H1 (cell line): ENCODE measurements at regions not wholly inside any gene's neighbourhood (a gene's known extent, or its start where the extent isn't known, plus 50 kb on each side); places are given as distances from the start of the nearest gene placed in this dataset.

Experiments used
- CTCF ChIA-PET: fragments of 300-600 bp; sonication (Branson Sonifier 250); formaldehyde crosslinking; loops from one replicate; lab custom pipeline; 2021; ENCODE audit not compliant: partially characterized antibody; lab: Charles Lee
- POLR2A ChIA-PET: fragments of 300-600 bp; sonication (Branson Sonifier 250); formaldehyde crosslinking; loops from one replicate; lab custom pipeline; 2021; ENCODE audit warnings: inconsistent platforms; ENCODE audit not compliant: partially characterized antibody; lab: Charles Lee
- DNase-seq, 2 experiments: peaks; one replicate each; pipeline versions ENCODE4 v3.0.0 to v3.0.0-alpha.2; 2010 to 2022; ENCODE audit warnings: low spot score in 2 of 2, low read depth in 1 of 2, mixed read lengths in 1 of 2
- FAIRE-seq: peaks from 2 replicates; lab custom pipeline; 2011; peaks lifted over from hg19 to GRCh38; lab: Jason Lieb, UNC
- H2AFZ ChIP-seq: 2 replicates; pipeline ENCODE4 v1.8.1; 2012; ENCODE audit warnings: low read length, inconsistent platforms
- H2AK5ac ChIP-seq: 2 replicates; pipeline ENCODE4 v1.6.1; 2013; ENCODE audit warnings: low read depth, low read length
- H2BK120ac ChIP-seq: replicated peaks from 2 replicates; pipeline ENCODE3; 2013; ENCODE audit warnings: low read depth, low read length, inconsistent platforms
- H2BK12ac ChIP-seq: 2 replicates; pipeline ENCODE4 v1.6.1; 2013; ENCODE audit warnings: low read depth, low read length
- H2BK15ac ChIP-seq: 2 replicates; pipeline ENCODE4 v1.6.1; 2013; ENCODE audit warnings: low read length
- H2BK20ac ChIP-seq: 2 replicates; pipeline ENCODE4 v1.6.1; 2013; ENCODE audit warnings: low read length
- H2BK5ac ChIP-seq: 2 replicates; pipeline ENCODE4 v1.6.1; 2013; ENCODE audit warnings: low read depth, low read length
- H3K14ac ChIP-seq: 2 replicates; pipeline ENCODE4 v1.6.1; 2013; ENCODE audit warnings: inconsistent platforms; ENCODE audit not compliant: insufficient read length
- H3K18ac ChIP-seq: 2 replicates; pipeline ENCODE4 v1.6.1; 2013; ENCODE audit warnings: low read length; ENCODE audit errors: extremely low read depth
- H3K23ac ChIP-seq: 2 replicates; pipeline ENCODE4 v1.6.1; 2013; ENCODE audit warnings: inconsistent platforms; ENCODE audit not compliant: insufficient read length
- H3K23me2 ChIP-seq: 2 replicates; pipeline ENCODE4 v1.6.1; 2013; ENCODE audit warnings: low read depth, low read length
- H3K27ac ChIP-seq: 2 replicates; pipeline ENCODE4 v1.6.1; 2011; ENCODE audit warnings: low read depth, low read length, inconsistent platforms
- H3K27me3 ChIP-seq, 4 experiments: replicated peaks in 1 of 4; 1 replicate in 1 of 4; 2 replicates in 3 of 4; pipeline versions ENCODE4 v1.6.1 to v1.8.1; 2011 to 2013; ENCODE audit warnings: low read length in 3 of 4, mild to moderate bottlenecking in 3 of 4, inconsistent platforms in 2 of 4, mixed read lengths in 2 of 4, moderate library complexity in 1 of 4; ENCODE audit not compliant: control insufficient read depth in 3 of 4, insufficient read depth in 3 of 4; ENCODE audit errors: extremely low read depth in 1 of 4
- H3K36me3 ChIP-seq, 4 experiments: 2 replicates each; pipeline versions ENCODE4 v1.6.1 to v1.8.1; 2011 to 2013; ENCODE audit warnings: mild to moderate bottlenecking in 4 of 4, low read length in 3 of 4, moderate library complexity in 2 of 4, control low read depth in 1 of 4, inconsistent platforms in 1 of 4; ENCODE audit not compliant: insufficient read depth in 4 of 4, control insufficient read depth in 2 of 4
- H3K4ac ChIP-seq: replicated peaks from 2 replicates; pipeline ENCODE3; 2013; ENCODE audit warnings: low read length, low read depth, mixed read lengths, inconsistent platforms; ENCODE audit not compliant: insufficient read length
- H3K4me1 ChIP-seq, 4 experiments: replicated peaks in 1 of 4; 1 replicate in 1 of 4; 2 replicates in 3 of 4; pipeline versions ENCODE4 v1.6.1 to v1.8.1; 2011 to 2013; ENCODE audit warnings: low read length in 3 of 4, inconsistent platforms in 2 of 4, mixed read lengths in 1 of 4; ENCODE audit not compliant: insufficient read depth in 4 of 4, control insufficient read depth in 3 of 4
- H3K4me2 ChIP-seq, 2 experiments: 2 replicates each; pipeline versions ENCODE4 v1.6.1 to v1.8.1; 2011 to 2013; ENCODE audit warnings: low read depth in 2 of 2, low read length in 2 of 2, control low read depth in 1 of 2, inconsistent platforms in 1 of 2, mild to moderate bottlenecking in 1 of 2; ENCODE audit not compliant: insufficient read depth in 1 of 2
- H3K4me3 ChIP-seq, 4 experiments: fragments of 200-600, 300-600 bp in 1 of 4; sonication (generic), shearing (Covaris generic), sonication (Bioruptor Twin) in 1 of 4; 2 replicates each; pipeline versions ENCODE4 v1.5.1 to v1.8.1; 2011 to 2016; ENCODE audit warnings: low read length in 4 of 4, low read depth in 3 of 4, control low read depth in 2 of 4, inconsistent platforms in 2 of 4, mild to moderate bottlenecking in 2 of 4, mixed read lengths in 1 of 4, moderate library complexity in 1 of 4; ENCODE audit not compliant: insufficient read depth in 2 of 4; ENCODE audit errors: extremely low read depth in 1 of 4
- H3K56ac ChIP-seq: replicated peaks from 2 replicates; pipeline ENCODE3; 2013; ENCODE audit warnings: low read depth, mild to moderate bottlenecking, mixed read lengths, low read length, inconsistent platforms; ENCODE audit not compliant: insufficient read length
- H3K79me1 ChIP-seq: 2 replicates; pipeline ENCODE4 v1.6.1; 2013; ENCODE audit warnings: low read depth, low read length, control low read depth
- H3K79me2 ChIP-seq, 2 experiments: 2 replicates each; pipeline versions ENCODE4 v1.6.1 to v1.8.1; 2012 to 2013; ENCODE audit warnings: low read length in 2 of 2, mild to moderate bottlenecking in 2 of 2, inconsistent platforms in 1 of 2; ENCODE audit not compliant: insufficient read depth in 2 of 2, control insufficient read depth in 1 of 2
- H3K9ac ChIP-seq, 4 experiments: replicated peaks in 1 of 4; 1 replicate in 1 of 4; 2 replicates in 3 of 4; pipeline versions ENCODE4 v1.6.1 to v1.8.1; 2011 to 2013; ENCODE audit warnings: low read depth in 3 of 4, low read length in 3 of 4, control low read depth in 2 of 4, mild to moderate bottlenecking in 2 of 4, moderate library complexity in 2 of 4, inconsistent platforms in 1 of 4; ENCODE audit errors: extremely low read depth in 1 of 4
- H3K9me3 ChIP-seq, 2 experiments: 2 replicates each; pipeline versions ENCODE4 v1.6.1 to v1.8.1; 2012 to 2013; ENCODE audit warnings: mild to moderate bottlenecking in 2 of 2, moderate library complexity in 2 of 2, control low read depth in 1 of 2, inconsistent platforms in 1 of 2, low read depth in 1 of 2, low read length in 1 of 2, mixed read lengths in 1 of 2; ENCODE audit not compliant: insufficient read depth in 2 of 2
- H4K20me1 ChIP-seq, 2 experiments: replicated peaks in 1 of 2; 2 replicates each; pipeline versions ENCODE3 to v1.8.1; 2011 to 2013; ENCODE audit warnings: inconsistent platforms in 2 of 2, low read length in 2 of 2, mild to moderate bottlenecking in 1 of 2; ENCODE audit not compliant: insufficient read depth in 2 of 2, control insufficient read depth in 1 of 2
- H4K5ac ChIP-seq: 2 replicates; pipeline ENCODE4 v1.6.1; 2013; ENCODE audit warnings: low read length, low read depth, mixed read lengths, inconsistent platforms; ENCODE audit not compliant: insufficient read length
- H4K8ac ChIP-seq: 2 replicates; pipeline ENCODE4 v1.8.0; 2013; ENCODE audit warnings: mild to moderate bottlenecking, moderate library complexity, low read length, inconsistent platforms; ENCODE audit not compliant: insufficient read depth; ENCODE audit errors: extremely low read depth
- H4K91ac ChIP-seq: replicated peaks from 2 replicates; pipeline ENCODE3; 2013; ENCODE audit warnings: low read length, mixed read lengths, inconsistent platforms; ENCODE audit not compliant: insufficient read length
- BACH1 ChIP-seq: IDR thresholded peaks from 2 replicates; pipeline ENCODE4 v1.6.1; 2012; ENCODE audit warnings: low read length, improper control_type of control experiment
- CREB1 ChIP-seq: IDR thresholded peaks from 2 replicates; pipeline ENCODE4 v1.6.1; 2012; ENCODE audit warnings: inconsistent platforms
- CTCF ChIP-seq, 3 experiments: IDR thresholded peaks; 1 replicate in 2 of 3; 2 replicates in 1 of 3; pipeline versions ENCODE4 v1.5.1 to v1.6.1; 2011; ENCODE audit warnings: low read length in 3 of 3, mild to moderate bottlenecking in 3 of 3, inconsistent platforms in 2 of 3, low read depth in 1 of 3, moderate library complexity in 1 of 3; ENCODE audit not compliant: insufficient read depth in 1 of 3; ENCODE audit errors: control extremely low read depth in 1 of 3
- E2F6 ChIP-seq: IDR thresholded peaks from 2 replicates; pipeline ENCODE4 v1.6.1; 2012; ENCODE audit warnings: inconsistent platforms
- EP300 ChIP-seq, 2 experiments: IDR thresholded peaks; 1 replicate in 1 of 2; 2 replicates in 1 of 2; pipeline ENCODE4 v1.6.1; 2011 to 2012; ENCODE audit warnings: low read depth in 2 of 2, low read length in 2 of 2, mild to moderate bottlenecking in 2 of 2, borderline replicate concordance in 1 of 2, inconsistent platforms in 1 of 2, moderate library complexity in 1 of 2
- YY1 ChIP-seq: IDR thresholded peaks from 2 replicates; pipeline ENCODE4 v1.6.1; 2011; ENCODE audit warnings: low read depth, mild to moderate bottlenecking, low read length
- WGBS, 2 experiments: shearing (Covaris generic) in 1 of 2; methylation state at CpG; one replicate each; pipeline versions ENCODE4 v1.1.6 to v1.1.7; 2013 to 2015; ENCODE audit warnings: low lambda C conversion rate in 2 of 2, mixed read lengths in 2 of 2, inconsistent platforms in 1 of 2, low coverage in 1 of 2, missing lambda C conversion rate in 1 of 2; ENCODE audit not compliant: insufficient replicate concordance in 2 of 2, insufficient coverage in 1 of 2, insufficient read length in 1 of 2; ENCODE audit errors: extremely low coverage in 1 of 2, missing lambda C conversion rate in 1 of 2; 5-methylcytosine and 5-hydroxymethylcytosine counted together

GRCh38 chrX:111624169-111624568 lies 56.8 kb upstream of the ALG13 start:
- CTCF ChIA-PET, result no interaction called here
- DNase-seq, result no peak
- no peak overlapping the region for H4K8ac ChIP-seq
- H3K4me3 ChIP-seq, result no peak overlapping the region
- no peaks in the 10 kb centered on the region for H3K9me3 ChIP-seq
- H2BK120ac ChIP-seq, result no peak overlapping the region
- no peaks in the 10 kb centered on the region for H3K4me1 ChIP-seq
- H3K9ac ChIP-seq, result no peak overlapping the region
- H4K5ac ChIP-seq, result no peak overlapping the region
- no peaks in the 10 kb centered on the region for H3K36me3 ChIP-seq
- H4K20me1 ChIP-seq, result no peaks in the 10 kb centered on the region
- TF ChIP-seq CREB1, result no peak
- TF ChIP-seq EP300 (IDR thresholded peaks at IDR 0.05; ENCODE audit: borderline replicate concordance in 1 of 2, low read depth in 2 of 2, low read length in 2 of 2), result no peak
- no peak for TF ChIP-seq CTCF (IDR thresholded peaks at IDR 0.05; ENCODE audit: control extremely low read depth in 1 of 3, insufficient read depth in 1 of 3, low read depth in 1 of 3, low read length in 3 of 3)
- no peak for TF ChIP-seq E2F6
- no peak for TF ChIP-seq YY1
- no peak for TF ChIP-seq BACH1
- no peaks in the 10 kb centered on the region; the same call in 1 of the 2 replicates for H3K23me2 ChIP-seq
- no peak overlapping the region for H3K4ac ChIP-seq
- H3K79me1 ChIP-seq, result no peaks in the 10 kb centered on the region
- POLR2A ChIA-PET, result no interaction called here
- 95% methylated on average over 17 of the region's 24 CpGs; no CpG with 5 or more reads in 1 of the 2 experiments for WGBS, 2 experiments
- no peak for FAIRE-seq
- H3K56ac ChIP-seq, result no peak overlapping the region
- no peaks in the 10 kb centered on the region for H3K79me2 ChIP-seq
- H2BK20ac ChIP-seq, result no peak overlapping the region
- H4K91ac ChIP-seq, result no peak overlapping the region
- H2AFZ ChIP-seq, result no peak overlapping the region
- H3K4me2 ChIP-seq, result no peak overlapping the region
- no peak overlapping the region for H3K23ac ChIP-seq
- no peak overlapping the region for H2AK5ac ChIP-seq
- no peak overlapping the region for H2BK12ac ChIP-seq
- H3K27ac ChIP-seq, result no peak overlapping the region
- H3K14ac ChIP-seq, result no peak overlapping the region
- H2BK15ac ChIP-seq, result no peak overlapping the region
- no peak overlapping the region for H2BK5ac ChIP-seq
- no peaks in the 10 kb centered on the region for H3K27me3 ChIP-seq
- no peak overlapping the region for H3K18ac ChIP-seq
